Nephron (organoid): ENCODE measurements at regions not wholly inside any gene's neighbourhood (a gene's known extent, or its start where the extent isn't known, plus 50 kb on each side); places are given as distances from the start of the nearest gene placed in this dataset.

Experiments used
- H3K27ac Mint-ChIP-seq, 3 experiments: 2 replicates each; pipeline ENCODE4 v1.8.0; 2020; ENCODE audit warnings: mixed read lengths in 3 of 3, mild to moderate bottlenecking in 2 of 3, moderate library complexity in 1 of 3
- H3K27me3 Mint-ChIP-seq: 2 replicates; pipeline ENCODE4 v1.8.0; 2021; ENCODE audit warnings: low read depth, mild to moderate bottlenecking, moderate library complexity, mixed read lengths
- H3K36me3 Mint-ChIP-seq: 2 replicates; pipeline ENCODE4 v1.8.0; 2020; ENCODE audit warnings: low read depth, mixed read lengths
- H3K4me1 Mint-ChIP-seq: 2 replicates; pipeline ENCODE4 v1.8.0; 2020; ENCODE audit warnings: mixed read lengths
- H3K4me3 Mint-ChIP-seq, 3 experiments: 2 replicates each; pipeline ENCODE4 v1.8.0; 2020; ENCODE audit warnings: mild to moderate bottlenecking in 3 of 3, mixed read lengths in 3 of 3, moderate library complexity in 2 of 3
- H3K9me3 Mint-ChIP-seq: 2 replicates; pipeline ENCODE4 v1.8.0; 2020; ENCODE audit warnings: mixed read lengths
- TF ChIP-seq, protein P1 (sequence below), 3 experiments: fragments of 200-600 bp; sonication (generic); IDR thresholded peaks; one replicate each; pipeline ENCODE4 v1.5.0; 2021; ENCODE audit warnings: antibody characterized with exemption in 3 of 3; ENCODE audit not compliant: unreplicated experiment in 3 of 3

GRCh38 chr1:47524272-47524671, 86.4 kb downstream of the FOXD2 start:
- H3K9me3 Mint-ChIP-seq, result peaks cover 10% of the 10 kb centered on the region
- no peak overlapping the region for H3K4me3 Mint-ChIP-seq

DNA sequence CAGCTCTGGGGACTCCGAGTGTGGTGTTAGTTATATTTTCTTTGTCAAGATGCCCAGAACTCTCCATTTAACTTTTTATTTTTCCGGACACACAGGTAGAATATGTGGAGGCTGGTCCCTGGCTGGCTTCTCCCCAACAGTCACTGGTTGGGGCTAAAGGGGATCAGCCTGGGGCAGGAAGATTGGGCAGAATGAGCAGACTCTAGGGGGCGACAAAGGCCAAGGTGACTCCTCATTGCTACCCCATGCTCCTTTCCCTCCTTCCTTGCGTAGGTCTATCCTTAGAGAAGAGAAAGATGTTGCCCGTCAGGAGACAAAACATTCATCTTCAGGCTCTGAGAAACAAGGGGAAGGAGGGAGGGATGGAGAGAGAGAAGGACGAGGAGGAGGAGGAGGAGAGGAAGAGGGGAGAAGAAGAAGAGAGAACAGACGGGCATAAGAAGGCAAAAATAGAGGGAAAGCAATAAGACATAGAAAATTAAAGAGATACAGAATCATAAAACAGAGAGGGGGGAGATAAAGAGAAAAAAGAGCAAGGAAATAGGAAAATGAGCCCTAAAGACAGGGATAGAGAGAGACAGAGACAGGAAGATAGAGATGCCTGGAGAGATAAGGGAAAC, 89.9 kb downstream of the FOXD2 start:
- H3K27me3 Mint-ChIP-seq, result peaks cover 32% of the 10 kb centered on the region
- H3K4me3 Mint-ChIP-seq, result no peak overlapping the region
- H3K9me3 Mint-ChIP-seq, result peaks cover 12% of the 10 kb centered on the region

More at GRCh38 chr1:47524272-47524671, 86.4 kb downstream of the FOXD2 start:
- peaks cover 34% of the 10 kb centered on the region for H3K4me1 Mint-ChIP-seq
- H3K27ac Mint-ChIP-seq, result peak overlapping the region in 2 of 3 experiments; percentile 7 to 74
- H3K36me3 Mint-ChIP-seq, result no peaks in the 10 kb centered on the region
- TF ChIP-seq, protein P1, sequence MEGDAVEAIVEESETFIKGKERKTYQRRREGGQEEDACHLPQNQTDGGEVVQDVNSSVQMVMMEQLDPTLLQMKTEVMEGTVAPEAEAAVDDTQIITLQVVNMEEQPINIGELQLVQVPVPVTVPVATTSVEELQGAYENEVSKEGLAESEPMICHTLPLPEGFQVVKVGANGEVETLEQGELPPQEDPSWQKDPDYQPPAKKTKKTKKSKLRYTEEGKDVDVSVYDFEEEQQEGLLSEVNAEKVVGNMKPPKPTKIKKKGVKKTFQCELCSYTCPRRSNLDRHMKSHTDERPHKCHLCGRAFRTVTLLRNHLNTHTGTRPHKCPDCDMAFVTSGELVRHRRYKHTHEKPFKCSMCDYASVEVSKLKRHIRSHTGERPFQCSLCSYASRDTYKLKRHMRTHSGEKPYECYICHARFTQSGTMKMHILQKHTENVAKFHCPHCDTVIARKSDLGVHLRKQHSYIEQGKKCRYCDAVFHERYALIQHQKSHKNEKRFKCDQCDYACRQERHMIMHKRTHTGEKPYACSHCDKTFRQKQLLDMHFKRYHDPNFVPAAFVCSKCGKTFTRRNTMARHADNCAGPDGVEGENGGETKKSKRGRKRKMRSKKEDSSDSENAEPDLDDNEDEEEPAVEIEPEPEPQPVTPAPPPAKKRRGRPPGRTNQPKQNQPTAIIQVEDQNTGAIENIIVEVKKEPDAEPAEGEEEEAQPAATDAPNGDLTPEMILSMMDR (IDR thresholded peaks at IDR 0.05; ENCODE audit: unreplicated experiment in 3 of 3), result no peak
- peaks cover 35% of the 10 kb centered on the region for H3K27me3 Mint-ChIP-seq

DNA sequence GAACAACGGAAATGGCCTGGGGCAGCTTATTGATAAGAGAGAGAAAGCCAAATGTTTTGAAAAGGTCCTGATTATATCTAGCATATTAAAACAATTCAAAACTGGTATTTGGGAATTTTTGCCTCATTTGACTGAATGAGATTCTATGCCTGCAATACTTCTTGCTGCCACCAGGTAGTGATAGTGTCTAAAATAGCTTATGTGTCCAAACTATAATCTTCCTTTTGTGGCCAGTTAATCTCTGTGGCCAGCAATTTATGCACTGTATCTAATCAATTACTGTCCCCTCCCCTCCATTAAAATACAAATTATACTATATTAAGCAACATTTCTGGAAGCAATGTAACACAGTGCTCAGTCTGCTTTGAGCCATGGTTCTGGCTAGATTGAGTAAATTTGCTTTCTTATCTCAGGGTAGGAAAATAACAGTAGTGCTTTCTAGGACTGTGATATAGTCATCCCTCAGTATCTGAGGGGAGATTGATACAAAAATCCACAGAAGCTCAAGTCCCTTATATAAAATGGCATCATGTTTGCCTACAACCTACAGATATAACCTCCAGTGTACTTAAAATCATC, 91.8 kb downstream of the FOXD2 start:
- peaks cover 12% of the 10 kb centered on the region for H3K9me3 Mint-ChIP-seq
- H3K36me3 Mint-ChIP-seq, result no peaks in the 10 kb centered on the region
- peaks cover 16% of the 10 kb centered on the region for H3K4me1 Mint-ChIP-seq
- H3K27ac Mint-ChIP-seq, result no peak overlapping the region
- no peak overlapping the region for H3K4me3 Mint-ChIP-seq
- peaks cover 19% of the 10 kb centered on the region for H3K27me3 Mint-ChIP-seq
- TF ChIP-seq, protein P1 (IDR thresholded peaks at IDR 0.05; ENCODE audit: unreplicated experiment in 3 of 3), result peak; percentile 52 to 58 (median 53)

More for the DNA sequence above, 89.9 kb downstream of the FOXD2 start:
- TF ChIP-seq, protein P1 (IDR thresholded peaks at IDR 0.05; ENCODE audit: unreplicated experiment in 3 of 3), result no peak
- no peaks in the 10 kb centered on the region for H3K36me3 Mint-ChIP-seq
- peaks cover 12% of the 10 kb centered on the region for H3K4me1 Mint-ChIP-seq
- H3K27ac Mint-ChIP-seq, result no peak overlapping the region

DNA sequence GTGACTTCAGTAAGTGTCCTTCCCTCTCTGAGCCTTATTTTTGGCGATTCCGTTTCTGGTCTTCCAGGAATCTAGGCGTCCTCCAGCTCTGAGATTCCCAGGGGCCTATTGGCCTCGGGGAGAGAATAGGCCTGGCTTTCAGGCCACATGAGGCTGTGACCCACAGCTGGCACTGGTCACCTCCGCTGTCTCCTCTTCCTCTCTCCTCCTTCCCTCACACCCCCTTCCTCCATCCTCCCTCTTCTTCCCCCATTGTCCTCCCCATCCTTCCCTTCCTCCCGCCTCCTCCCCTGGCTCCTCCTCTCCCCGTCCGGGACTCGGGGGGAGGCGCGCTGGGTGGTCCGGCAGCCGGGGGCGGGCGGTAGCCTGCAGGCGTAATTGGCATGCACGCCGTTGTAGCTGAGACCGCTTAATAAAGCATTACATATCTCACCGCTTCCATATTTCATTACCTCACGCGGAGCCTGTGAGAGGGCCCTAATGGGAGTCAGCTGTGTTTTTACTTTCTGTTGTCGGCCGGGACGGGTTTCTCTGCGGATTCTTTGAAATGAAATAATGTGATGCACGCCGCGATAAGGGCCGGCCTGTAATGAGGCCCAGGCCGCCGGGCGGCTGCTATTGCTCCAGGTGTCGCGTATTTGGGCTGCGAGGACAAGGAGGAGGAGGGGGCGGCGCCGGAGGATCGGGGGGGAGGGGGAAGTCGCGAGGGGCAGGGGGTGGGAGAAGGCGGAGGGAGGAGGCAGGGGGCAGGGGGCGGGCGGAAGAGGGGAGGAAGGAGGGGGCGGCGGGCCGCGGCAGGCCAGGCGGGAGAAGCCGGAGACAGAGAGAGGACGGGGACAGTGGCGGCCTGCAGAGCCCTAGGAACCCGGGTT, 95.3 kb downstream of the FOXD2 start:
- Mint-ChIP-seq H3K27me3 (peaks cover 12% of the 10 kb centered on the region), H3K27ac (peak overlapping the region; percentile 88 to 93 (median 89)), H3K9me3 (peaks cover 5% of the 10 kb centered on the region), H3K4me1 (peaks cover 28% of the 10 kb centered on the region), H3K36me3 (no peaks in the 10 kb centered on the region), H3K4me3 (peak overlapping the region; percentile 76 to 82 (median 79))
- TF ChIP-seq, protein P1 (IDR thresholded peaks at IDR 0.05; ENCODE audit: unreplicated experiment in 3 of 3), result no peak

DNA sequence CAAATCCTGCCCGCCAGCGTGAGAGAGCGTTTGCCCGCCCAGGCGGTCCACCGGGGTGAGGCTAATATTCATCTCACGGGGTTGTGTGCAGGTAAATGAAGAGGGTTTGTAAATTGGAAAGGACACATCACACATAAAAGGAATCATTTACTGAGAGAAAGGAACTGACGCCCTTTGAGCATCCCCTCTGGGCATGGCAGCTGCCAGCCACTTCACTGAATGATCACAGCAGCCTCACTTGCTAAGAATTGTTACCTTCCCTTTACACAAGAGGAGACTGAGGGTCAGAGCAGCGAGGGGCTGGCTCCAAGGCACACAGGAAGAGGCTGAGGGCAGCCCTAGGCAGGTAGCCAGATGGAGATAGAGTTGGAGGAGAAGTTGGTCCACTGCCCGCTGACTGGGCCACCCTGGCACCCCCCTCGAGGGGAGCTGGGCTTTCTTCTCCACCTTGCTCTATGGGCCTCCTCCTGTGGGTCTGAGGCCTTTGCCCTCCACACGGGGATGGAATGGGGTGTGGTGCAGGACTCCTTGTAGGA, 96.0 kb downstream of the FOXD2 start:
- peaks cover 7% of the 10 kb centered on the region for H3K27me3 Mint-ChIP-seq
- TF ChIP-seq, protein P1 (IDR thresholded peaks at IDR 0.05; ENCODE audit: unreplicated experiment in 3 of 3), result no peak
- H3K9me3 Mint-ChIP-seq, result peaks cover 2% of the 10 kb centered on the region
- no peaks in the 10 kb centered on the region for H3K36me3 Mint-ChIP-seq
- H3K27ac Mint-ChIP-seq, result peak overlapping the region; percentile 88 to 93 (median 89)
- H3K4me1 Mint-ChIP-seq, result peaks cover 28% of the 10 kb centered on the region
- H3K4me3 Mint-ChIP-seq, result peak overlapping the region; percentile 67 to 79 (median 67)
